Activated T-cell treated with anti-CD3 and anti-CD28 coated beads, Interleukin-2, amount 50 U/mL, for 72 hours (primary cell): ENCODE measurements at regions not wholly inside any gene's neighbourhood (a gene's known extent, or its start where the extent isn't known, plus 50 kb on each side); places are given as distances from the start of the nearest gene placed in this dataset.
"Not testable (repeated sequence)": the region's sequence is repeated elsewhere in the genome, so short reads cannot be mapped to it uniquely, and the experiment has no call there.

ENCODE experiments used
- ATAC-seq, 2 donors: fragments of 150-1000 bp; cut with Tn5 transposase; replicated peaks in 1 of 2; 2 replicates each; pipeline ENCODE4 v1.10.0; 2021; ENCODE audit warnings: moderate library complexity in 2 of 2, mild to moderate bottlenecking in 1 of 2
- DNase-seq, 2 donors: peaks; one replicate each; pipeline ENCODE4 v3.0.0; 2021 to 2022; ENCODE audit warnings: mixed read lengths in 1 of 2
- H3K27ac Mint-ChIP-seq: one replicate; pipeline ENCODE4 v1.8.0; 2022; ENCODE audit warnings: mild to moderate bottlenecking, moderate library complexity, mixed read lengths
- H3K27me3 Mint-ChIP-seq: one replicate; pipeline ENCODE4 v1.8.0; 2022; ENCODE audit warnings: low read depth, mixed read lengths
- H3K36me3 Mint-ChIP-seq, 2 donors: one replicate each; pipeline ENCODE4 v1.8.0; 2022; ENCODE audit warnings: mixed read lengths in 2 of 2, mild to moderate bottlenecking in 1 of 2; ENCODE audit not compliant: insufficient read depth in 2 of 2
- H3K4me1 Mint-ChIP-seq: one replicate; pipeline ENCODE4 v1.8.0; 2022; ENCODE audit warnings: low read depth, mixed read lengths
- H3K4me3 Mint-ChIP-seq, 2 donors: one replicate each; pipeline ENCODE4 v1.8.0; 2022; ENCODE audit warnings: mild to moderate bottlenecking in 2 of 2, mixed read lengths in 2 of 2, moderate library complexity in 2 of 2
- H3K9me3 Mint-ChIP-seq, 2 donors: one replicate each; pipeline ENCODE4 v1.8.0; 2022; ENCODE audit warnings: mixed read lengths in 2 of 2

GRCh38 chr9:81317939-81318338 lies 371.4 kb downstream of the TLE1 start:
- Mint-ChIP-seq H3K9me3 (peaks cover 8 to 11% of the 10 kb centered on the region in 2 donors), H3K27me3 (no peaks in the 10 kb centered on the region), H3K27ac (no peak overlapping the region), H3K36me3 (no peaks in the 10 kb centered on the region), H3K4me3 (no peak overlapping the region), H3K4me1 (no peaks in the 10 kb centered on the region)
- DNase-seq: no peak
- ATAC-seq: no peak

DNA sequence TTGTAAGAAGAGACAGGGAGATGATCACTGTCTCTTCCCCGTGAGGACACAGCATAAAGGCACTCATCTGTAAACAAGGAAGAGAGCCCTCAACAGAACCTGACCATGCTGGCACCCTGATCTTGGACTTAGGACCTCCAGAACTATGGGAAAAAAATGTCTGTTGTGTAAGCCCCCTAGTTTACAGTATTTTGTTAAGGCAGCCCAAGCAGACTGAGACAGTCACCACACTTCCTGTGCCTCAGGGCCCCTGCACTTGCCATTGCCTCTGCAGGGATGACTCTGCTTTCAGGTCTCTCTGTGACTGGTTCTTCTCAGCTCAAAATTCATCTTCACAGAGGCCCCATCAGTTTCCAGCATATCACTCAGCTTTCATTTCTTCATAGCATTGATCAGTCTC lies 372.1 kb downstream of the TLE1 start:
- H3K36me3 Mint-ChIP-seq: no peaks in the 10 kb centered on the region
- no peak overlapping the region for H3K4me3 Mint-ChIP-seq

GRCh38 chr9:81314490-81314889 lies 374.9 kb downstream of the TLE1 start:
- ATAC-seq: no peak
- no peaks in the 10 kb centered on the region for H3K27me3 Mint-ChIP-seq
- no peak for DNase-seq
- H3K4me1 Mint-ChIP-seq: no peaks in the 10 kb centered on the region
- H3K36me3 Mint-ChIP-seq: no peaks in the 10 kb centered on the region
- no peak overlapping the region for H3K27ac Mint-ChIP-seq
- no peak overlapping the region for H3K4me3 Mint-ChIP-seq
- peaks cover 14 to 18% of the 10 kb centered on the region in 2 donors for H3K9me3 Mint-ChIP-seq

More for the DNA sequence above, 372.1 kb downstream of the TLE1 start:
- peaks cover 8 to 11% of the 10 kb centered on the region in 2 donors for H3K9me3 Mint-ChIP-seq
- H3K27me3 Mint-ChIP-seq: no peaks in the 10 kb centered on the region
- ATAC-seq: no peak
- H3K27ac Mint-ChIP-seq: no peak overlapping the region
- no peak for DNase-seq
- no peaks in the 10 kb centered on the region for H3K4me1 Mint-ChIP-seq

DNA sequence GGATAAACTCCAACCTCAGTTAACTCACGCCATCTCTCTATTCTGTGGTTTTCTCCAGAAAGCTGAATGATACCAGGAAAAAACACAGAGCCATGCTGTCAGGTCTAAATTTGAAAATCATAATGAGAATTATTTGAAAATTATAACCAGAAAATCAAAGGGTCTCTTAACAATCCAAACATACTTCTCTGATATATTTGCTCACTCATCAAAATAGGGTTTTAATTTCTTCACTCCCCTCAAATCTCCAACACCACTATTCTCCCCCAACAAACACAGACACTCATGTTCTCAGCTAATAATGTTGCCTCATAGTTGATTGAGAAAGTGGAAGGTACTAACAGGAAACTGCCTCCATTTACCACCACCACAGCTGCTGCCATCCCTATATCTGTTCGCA lies 375.5 kb downstream of the TLE1 start:
- no peak overlapping the region for H3K4me3 Mint-ChIP-seq
- H3K27me3 Mint-ChIP-seq: no peaks in the 10 kb centered on the region
- DNase-seq: no peak
- ATAC-seq: no peak
- H3K36me3 Mint-ChIP-seq: no peaks in the 10 kb centered on the region
- peaks cover 17 to 20% of the 10 kb centered on the region in 2 donors for H3K9me3 Mint-ChIP-seq
- no peaks in the 10 kb centered on the region for H3K4me1 Mint-ChIP-seq
- no peak overlapping the region for H3K27ac Mint-ChIP-seq

- H3K4me1 Mint-ChIP-seq: no peaks in the 10 kb centered on the region
- no peaks in the 10 kb centered on the region for H3K27me3 Mint-ChIP-seq
- no peak overlapping the region for H3K27ac Mint-ChIP-seq
- ATAC-seq (no peak), DNase-seq (no peak)
- H3K9me3 Mint-ChIP-seq: peaks cover 17 to 22% of the 10 kb centered on the region in 2 donors
- H3K36me3 Mint-ChIP-seq: no peaks in the 10 kb centered on the region
- no peak overlapping the region for H3K4me3 Mint-ChIP-seq
Observed at GRCh38 chr9:81312346-81312745, 377.0 kb downstream of the TLE1 start.

DNA sequence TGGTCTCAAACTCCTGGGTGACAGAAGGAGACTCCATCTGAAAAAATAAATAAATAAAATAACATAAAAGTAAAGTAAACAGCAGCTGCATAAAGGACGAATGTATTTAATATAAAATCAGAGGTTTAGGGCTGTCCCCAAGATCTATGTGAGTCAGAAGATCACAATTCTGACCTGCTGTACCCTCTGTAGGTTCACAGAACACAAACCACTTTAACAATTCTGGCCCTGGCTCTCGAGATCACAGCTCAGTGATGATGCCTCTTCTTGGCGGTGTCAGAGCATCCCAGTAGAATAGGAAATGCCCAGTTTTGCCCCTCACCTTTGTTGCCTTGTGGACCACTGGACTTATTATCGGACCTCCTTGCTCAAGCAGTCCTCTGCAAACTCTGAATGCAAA lies 380.9 kb downstream of the TLE1 start:
- no peak for DNase-seq
- Mint-ChIP-seq H3K36me3 (no peaks in the 10 kb centered on the region), H3K27me3 (no peaks in the 10 kb centered on the region), H3K4me3 (no peak overlapping the region), H3K9me3 (peaks cover 12 to 19% of the 10 kb centered on the region in 2 donors), H3K4me1 (no peaks in the 10 kb centered on the region), H3K27ac (no peak overlapping the region)
- ATAC-seq: no peak

DNA sequence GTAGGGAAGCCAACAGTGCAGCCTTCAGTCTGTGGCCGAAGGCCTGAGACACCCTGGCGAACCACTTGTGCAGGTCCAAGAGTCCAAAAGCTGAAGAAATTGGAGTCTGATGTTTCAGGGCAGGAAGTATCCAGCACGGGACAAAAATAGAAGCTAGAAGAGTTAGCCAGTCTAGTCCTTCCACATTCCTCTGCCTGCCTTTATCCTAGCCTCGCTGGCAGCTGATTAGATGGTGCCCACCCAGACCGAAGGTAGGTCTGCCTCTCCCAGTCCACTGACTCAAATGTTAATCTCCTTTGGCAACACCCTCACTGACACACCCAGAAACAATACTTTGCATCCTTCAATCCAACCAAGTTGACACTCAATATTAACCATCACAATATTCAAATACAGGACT lies 381.6 kb downstream of the TLE1 start:
- H3K27me3 Mint-ChIP-seq, H3K36me3 Mint-ChIP-seq, H3K4me3 Mint-ChIP-seq, H3K27ac Mint-ChIP-seq, ATAC-seq, H3K4me1 Mint-ChIP-seq, DNase-seq: not testable (repeated sequence)
- H3K9me3 Mint-ChIP-seq: peaks cover 12 to 16% of the 10 kb centered on the region in 2 donors

DNA sequence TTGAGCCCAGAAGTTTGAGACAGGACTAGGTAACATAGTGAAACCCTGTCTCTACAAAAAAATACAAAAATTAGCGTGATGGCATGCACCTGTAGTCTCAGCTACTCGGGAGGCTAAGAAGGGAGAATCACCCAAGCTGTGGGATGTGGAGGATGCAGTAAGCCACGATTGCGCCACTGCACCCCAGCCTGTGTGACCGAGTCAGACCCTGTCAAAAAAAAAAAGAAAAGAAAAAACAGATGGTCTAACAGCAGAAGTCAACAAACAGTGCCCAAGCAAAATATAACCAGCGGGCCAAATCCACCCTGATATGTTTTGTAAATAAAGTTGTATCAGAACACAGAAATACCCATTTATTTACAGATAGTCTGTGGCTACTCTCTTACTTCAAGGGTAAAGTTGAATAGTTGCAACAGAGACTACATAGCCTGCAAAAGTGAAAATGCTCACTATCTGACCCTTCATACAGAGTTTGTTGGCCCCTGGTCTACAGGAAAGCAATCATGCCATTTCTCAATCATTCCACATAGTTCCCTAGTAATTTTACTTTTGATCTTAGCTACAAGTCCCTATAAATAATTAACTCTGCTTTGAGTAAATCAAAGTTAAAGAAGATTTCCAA lies 383.7 kb downstream of the TLE1 start:
- Mint-ChIP-seq H3K4me1 (no peaks in the 10 kb centered on the region), H3K36me3 (no peaks in the 10 kb centered on the region), H3K4me3 (no peak overlapping the region), H3K27me3 (no peaks in the 10 kb centered on the region), H3K9me3 (peaks cover 12 to 16% of the 10 kb centered on the region in 2 donors), H3K27ac (no peak overlapping the region)
- ATAC-seq: no peak
- DNase-seq: no peak

DNA sequence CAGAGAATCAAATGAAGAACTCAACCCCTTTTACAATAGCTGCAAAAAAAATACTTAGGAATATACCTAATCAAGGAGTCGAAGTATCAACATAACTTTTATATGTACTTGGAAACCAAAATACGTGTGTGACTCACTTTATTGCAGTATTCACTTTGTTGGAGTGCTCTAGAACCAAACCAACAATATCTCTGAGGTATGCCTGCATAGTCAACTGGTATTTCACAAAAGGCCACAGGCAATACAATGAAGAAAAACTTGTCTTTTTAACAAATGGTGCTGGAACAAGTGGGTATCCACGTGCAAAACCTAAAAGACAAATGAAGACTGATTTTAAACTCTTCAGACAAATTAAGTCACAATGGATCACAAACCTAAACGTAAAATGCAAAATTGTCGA lies 385.7 kb downstream of the TLE1 start:
- Mint-ChIP-seq H3K9me3 (peaks cover 6 to 10% of the 10 kb centered on the region in 2 donors), H3K4me3 (no peak overlapping the region), H3K4me1 (no peaks in the 10 kb centered on the region), H3K27me3 (no peaks in the 10 kb centered on the region), H3K27ac (no peak overlapping the region), H3K36me3 (no peaks in the 10 kb centered on the region)
- no peak for ATAC-seq
- DNase-seq: no peak

DNA sequence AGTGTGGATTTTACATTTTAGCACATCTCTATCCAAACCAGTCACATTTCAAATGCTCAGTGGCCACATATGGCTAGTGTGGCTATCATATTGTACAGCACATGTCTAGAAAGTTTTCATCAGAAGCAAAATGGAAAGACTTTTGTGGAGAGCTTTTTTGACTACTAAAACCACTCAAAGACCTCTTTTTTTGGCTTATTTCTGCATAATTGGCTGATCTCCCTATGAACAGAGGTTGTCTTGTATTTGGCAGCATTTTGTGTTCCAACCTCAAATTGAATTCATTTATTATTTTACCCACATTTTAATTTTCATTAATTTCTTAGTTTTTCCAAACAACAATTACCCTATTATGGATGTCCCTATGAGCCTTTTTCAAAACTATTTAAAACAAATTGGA lies 395.7 kb downstream of the TLE1 start:
- DNase-seq: no peak
- H3K27ac Mint-ChIP-seq: no peak overlapping the region
- H3K36me3 Mint-ChIP-seq: peaks cover 0 to 1% of the 10 kb centered on the region in 2 donors
- no peak for ATAC-seq
- H3K27me3 Mint-ChIP-seq: no peaks in the 10 kb centered on the region
- no peak overlapping the region for H3K4me3 Mint-ChIP-seq
- no peaks in the 10 kb centered on the region for H3K4me1 Mint-ChIP-seq
- peaks cover 8 to 11% of the 10 kb centered on the region in 2 donors for H3K9me3 Mint-ChIP-seq

DNA sequence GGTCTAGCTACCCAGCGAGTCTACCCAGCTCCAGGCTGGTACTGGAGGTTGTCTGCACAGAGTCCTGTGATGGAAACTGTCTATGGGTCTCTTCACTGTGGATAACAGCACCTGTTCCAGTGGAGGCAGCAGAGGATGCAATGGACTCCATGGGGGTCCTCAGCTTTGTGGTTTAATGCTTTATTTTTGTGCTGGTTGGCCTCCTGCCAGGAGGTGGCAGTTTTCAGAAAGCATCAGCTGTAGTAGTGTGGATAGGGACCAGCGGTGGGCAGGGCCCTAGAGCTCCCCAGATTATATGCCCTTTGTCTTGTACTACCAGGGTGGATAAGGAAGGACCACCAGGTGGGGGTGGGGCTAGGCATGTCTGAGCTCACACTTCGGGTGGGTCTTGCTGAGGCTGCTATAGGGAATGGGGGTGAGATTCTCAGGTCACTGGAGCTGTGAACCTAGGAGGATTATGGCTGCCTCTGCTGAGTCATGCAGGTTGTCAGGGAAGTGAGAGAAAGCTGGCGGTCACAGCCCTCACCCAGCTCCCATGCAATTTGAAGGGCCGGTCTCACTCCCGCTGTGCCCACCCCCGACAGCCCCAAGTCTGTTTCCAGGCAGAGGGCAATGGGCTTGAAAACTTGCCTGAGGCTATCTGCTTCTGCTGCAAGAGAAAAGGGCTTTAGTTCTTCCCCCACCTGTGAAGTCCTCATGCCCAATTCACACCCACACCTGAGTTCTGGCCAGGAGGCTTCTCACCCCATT lies 397.1 kb downstream of the TLE1 start:
- Mint-ChIP-seq H3K4me1 (no peaks in the 10 kb centered on the region), H3K27ac (no peak overlapping the region), H3K4me3 (no peak overlapping the region), H3K9me3 (peaks cover 10 to 13% of the 10 kb centered on the region in 2 donors), H3K27me3 (no peaks in the 10 kb centered on the region), H3K36me3 (peaks cover 0 to 1% of the 10 kb centered on the region in 2 donors)
- DNase-seq (no peak), ATAC-seq (no peak)

DNA sequence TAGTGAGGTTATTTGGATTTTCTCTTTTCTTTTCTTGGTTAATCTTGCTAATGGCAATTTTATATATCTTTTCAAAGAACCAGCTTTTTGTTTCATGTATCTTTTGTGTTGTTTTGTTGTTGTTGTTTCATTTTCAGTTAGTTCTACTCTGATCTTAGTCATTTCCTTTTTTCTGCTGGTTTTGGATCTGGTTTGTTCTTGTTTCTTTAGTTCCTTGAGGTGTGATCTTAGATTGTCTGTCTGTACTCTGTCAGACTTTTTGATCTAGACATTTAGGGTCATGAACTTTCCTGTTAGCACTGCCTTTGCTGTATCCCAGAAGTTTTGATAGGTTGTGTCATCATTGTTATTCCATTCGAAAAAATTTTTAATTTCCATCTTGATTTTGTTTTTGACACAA lies 399.7 kb downstream of the TLE1 start:
- Mint-ChIP-seq H3K4me1 (no peaks in the 10 kb centered on the region), H3K27ac (no peak overlapping the region), H3K4me3 (no peak overlapping the region), H3K9me3 (peaks cover 11 to 14% of the 10 kb centered on the region in 2 donors), H3K27me3 (no peaks in the 10 kb centered on the region), H3K36me3 (no peaks in the 10 kb centered on the region)
- DNase-seq: no peak
- ATAC-seq: no peak

DNA sequence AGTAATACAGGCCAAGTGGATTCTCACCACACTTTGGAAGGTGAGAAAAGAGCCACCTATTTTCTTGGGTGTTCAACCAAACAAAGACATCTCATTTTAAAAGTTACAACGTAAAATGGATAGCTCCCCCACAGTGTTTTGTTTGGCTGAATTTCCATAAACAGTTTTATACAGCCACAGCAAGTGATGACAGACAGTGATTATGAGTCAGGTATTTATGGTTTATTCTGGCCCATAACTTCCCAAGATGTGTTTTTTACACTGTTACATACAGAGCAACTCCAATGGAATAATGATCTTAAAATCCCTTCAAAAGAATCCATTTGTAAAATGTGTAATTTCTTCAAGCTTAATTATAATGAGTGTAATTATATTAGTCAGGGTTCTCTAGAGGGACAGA lies 421.3 kb downstream of the TLE1 start:
- Mint-ChIP-seq H3K9me3 (peaks cover 6 to 16% of the 10 kb centered on the region in 2 donors), H3K27ac (no peak overlapping the region), H3K36me3 (no peaks in the 10 kb centered on the region), H3K4me3 (no peak overlapping the region), H3K4me1 (no peaks in the 10 kb centered on the region), H3K27me3 (no peaks in the 10 kb centered on the region)
- DNase-seq (no peak), ATAC-seq (no peak)

GRCh38 chr9:81266674-81267073 lies 422.7 kb downstream of the TLE1 start:
- Mint-ChIP-seq H3K9me3 (peaks cover 6 to 16% of the 10 kb centered on the region in 2 donors), H3K27ac (no peak overlapping the region), H3K4me3 (no peak overlapping the region), H3K4me1 (no peaks in the 10 kb centered on the region), H3K36me3 (no peaks in the 10 kb centered on the region), H3K27me3 (no peaks in the 10 kb centered on the region)
- ATAC-seq (no peak), DNase-seq (no peak)
